ENCODE measurements at regions not wholly inside any gene's neighbourhood (a gene's known extent, or its start where the extent isn't known, plus 50 kb on each side); places are given as distances from the start of the nearest gene placed in this dataset.

- H3K9me2 ChIP-seq (replicated peaks; ENCODE audit: control insufficient read depth, low read length): no peaks in the 10 kb centered on the region
- no peaks in the 10 kb centered on the region for H4K20me1 ChIP-seq (ENCODE audit: control insufficient read depth, insufficient read depth, low read depth, low read length)
- H3K4me3 ChIP-seq (ENCODE audit: low read length): no peak overlapping the region
- H3K4me2 ChIP-seq (ENCODE audit: low read length): no peak overlapping the region
- H3K27ac ChIP-seq (ENCODE audit: low read depth, low read length): no peak overlapping the region
- no peaks in the 10 kb centered on the region for H3K36me3 ChIP-seq (ENCODE audit: control insufficient read depth, low read length)
- no peaks in the 10 kb centered on the region for H3F3A ChIP-seq (ENCODE audit: control insufficient read depth, insufficient read depth)
- H3K79me2 ChIP-seq (ENCODE audit: control insufficient read depth, low read length): no peaks in the 10 kb centered on the region
- no peaks in the 10 kb centered on the region for H3K4me1 ChIP-seq (ENCODE audit: control insufficient read depth, low read length)
- TF ChIP-seq, protein P1, sequence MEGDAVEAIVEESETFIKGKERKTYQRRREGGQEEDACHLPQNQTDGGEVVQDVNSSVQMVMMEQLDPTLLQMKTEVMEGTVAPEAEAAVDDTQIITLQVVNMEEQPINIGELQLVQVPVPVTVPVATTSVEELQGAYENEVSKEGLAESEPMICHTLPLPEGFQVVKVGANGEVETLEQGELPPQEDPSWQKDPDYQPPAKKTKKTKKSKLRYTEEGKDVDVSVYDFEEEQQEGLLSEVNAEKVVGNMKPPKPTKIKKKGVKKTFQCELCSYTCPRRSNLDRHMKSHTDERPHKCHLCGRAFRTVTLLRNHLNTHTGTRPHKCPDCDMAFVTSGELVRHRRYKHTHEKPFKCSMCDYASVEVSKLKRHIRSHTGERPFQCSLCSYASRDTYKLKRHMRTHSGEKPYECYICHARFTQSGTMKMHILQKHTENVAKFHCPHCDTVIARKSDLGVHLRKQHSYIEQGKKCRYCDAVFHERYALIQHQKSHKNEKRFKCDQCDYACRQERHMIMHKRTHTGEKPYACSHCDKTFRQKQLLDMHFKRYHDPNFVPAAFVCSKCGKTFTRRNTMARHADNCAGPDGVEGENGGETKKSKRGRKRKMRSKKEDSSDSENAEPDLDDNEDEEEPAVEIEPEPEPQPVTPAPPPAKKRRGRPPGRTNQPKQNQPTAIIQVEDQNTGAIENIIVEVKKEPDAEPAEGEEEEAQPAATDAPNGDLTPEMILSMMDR (IDR thresholded peaks at IDR 0.05; ENCODE audit: low read depth, low read length, poor library complexity, severe bottlenecking): no peak
- no peak for TF ChIP-seq EZH2phosphoT487 (IDR thresholded peaks at IDR 0.05; ENCODE audit: borderline replicate concordance, low read length)
- H3K9me3 ChIP-seq (ENCODE audit: control insufficient read depth, insufficient read depth, low read length): no peaks in the 10 kb centered on the region
- H3K27me3 ChIP-seq (ENCODE audit: control insufficient read depth, low read length): no peaks in the 10 kb centered on the region
Measured at GRCh38 chrX:125405339-125405738, 85.7 kb downstream of the TEX13C start.

GRCh38 chrX:125407314-125407713, 87.6 kb downstream of the TEX13C start:
- H3K79me2 ChIP-seq (ENCODE audit: control insufficient read depth, low read length): no peaks in the 10 kb centered on the region
- H3K4me3 ChIP-seq (ENCODE audit: low read length): no peak overlapping the region
- H3K9me3 ChIP-seq (ENCODE audit: control insufficient read depth, insufficient read depth, low read length): no peaks in the 10 kb centered on the region
- no peaks in the 10 kb centered on the region for H3K9me2 ChIP-seq (replicated peaks; ENCODE audit: control insufficient read depth, low read length)
- no peak overlapping the region for H3K4me2 ChIP-seq (ENCODE audit: low read length)
- H3K27ac ChIP-seq (ENCODE audit: low read depth, low read length): no peak overlapping the region
- H4K20me1 ChIP-seq (ENCODE audit: control insufficient read depth, insufficient read depth, low read depth, low read length): no peaks in the 10 kb centered on the region
- no peaks in the 10 kb centered on the region for H3K27me3 ChIP-seq (ENCODE audit: control insufficient read depth, low read length)
- H3K4me1 ChIP-seq (ENCODE audit: control insufficient read depth, low read length): no peaks in the 10 kb centered on the region
- TF ChIP-seq EZH2phosphoT487 (IDR thresholded peaks at IDR 0.05; ENCODE audit: borderline replicate concordance, low read length): no peak
- TF ChIP-seq, protein P1 (IDR thresholded peaks at IDR 0.05; ENCODE audit: low read depth, low read length, poor library complexity, severe bottlenecking): no peak
- no peaks in the 10 kb centered on the region for H3F3A ChIP-seq (ENCODE audit: control insufficient read depth, insufficient read depth)
- no peaks in the 10 kb centered on the region for H3K36me3 ChIP-seq (ENCODE audit: control insufficient read depth, low read length)

DNA sequence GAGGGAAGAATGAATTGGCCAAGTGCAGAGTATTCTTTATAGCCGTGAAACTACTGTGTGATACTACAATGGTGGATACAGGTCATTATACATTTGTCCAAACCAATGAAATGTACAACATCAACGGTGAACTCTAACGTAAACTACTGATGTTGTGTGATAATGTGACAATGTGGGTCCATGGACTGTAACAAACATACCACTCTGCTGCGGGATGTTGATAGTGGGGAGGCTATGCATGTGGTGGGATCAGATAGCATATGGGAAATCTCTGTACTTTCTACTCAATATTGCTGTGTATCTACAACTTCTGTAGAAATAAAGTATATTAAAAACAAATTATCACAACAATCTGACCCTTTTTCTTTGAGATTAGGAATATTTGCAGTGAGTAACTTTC, 101.1 kb downstream of the TEX13C start:
- no peaks in the 10 kb centered on the region for H3K79me2 ChIP-seq (ENCODE audit: control insufficient read depth, low read length)
- H3K4me2 ChIP-seq (ENCODE audit: low read length): no peak overlapping the region
- no peak for TF ChIP-seq EZH2phosphoT487 (IDR thresholded peaks at IDR 0.05; ENCODE audit: borderline replicate concordance, low read length)
- TF ChIP-seq, protein P1 (IDR thresholded peaks at IDR 0.05; ENCODE audit: low read depth, low read length, poor library complexity, severe bottlenecking): no peak
- no peaks in the 10 kb centered on the region for H3K9me2 ChIP-seq (replicated peaks; ENCODE audit: control insufficient read depth, low read length)
- no peak overlapping the region for H3K4me3 ChIP-seq (ENCODE audit: low read length)
- H3K27me3 ChIP-seq (ENCODE audit: control insufficient read depth, low read length): no peaks in the 10 kb centered on the region
- H3F3A ChIP-seq (ENCODE audit: control insufficient read depth, insufficient read depth): no peaks in the 10 kb centered on the region
- H3K4me1 ChIP-seq (ENCODE audit: control insufficient read depth, low read length): no peaks in the 10 kb centered on the region
- no peaks in the 10 kb centered on the region for H3K9me3 ChIP-seq (ENCODE audit: control insufficient read depth, insufficient read depth, low read length)
- H4K20me1 ChIP-seq (ENCODE audit: control insufficient read depth, insufficient read depth, low read depth, low read length): no peaks in the 10 kb centered on the region
- H3K36me3 ChIP-seq (ENCODE audit: control insufficient read depth, low read length): no peaks in the 10 kb centered on the region
- no peak overlapping the region for H3K27ac ChIP-seq (ENCODE audit: low read depth, low read length)

GRCh38 chrX:125422986-125423385, 103.3 kb downstream of the TEX13C start:
- no peaks in the 10 kb centered on the region for H3K79me2 ChIP-seq (ENCODE audit: control insufficient read depth, low read length)
- no peak overlapping the region for H3K27ac ChIP-seq (ENCODE audit: low read depth, low read length)
- H3K4me1 ChIP-seq (ENCODE audit: control insufficient read depth, low read length): no peaks in the 10 kb centered on the region
- no peaks in the 10 kb centered on the region for H3K27me3 ChIP-seq (ENCODE audit: control insufficient read depth, low read length)
- H3F3A ChIP-seq (ENCODE audit: control insufficient read depth, insufficient read depth): no peaks in the 10 kb centered on the region
- TF ChIP-seq, protein P1 (IDR thresholded peaks at IDR 0.05; ENCODE audit: low read depth, low read length, poor library complexity, severe bottlenecking): no peak
- TF ChIP-seq EZH2phosphoT487 (IDR thresholded peaks at IDR 0.05; ENCODE audit: borderline replicate concordance, low read length): no peak
- H3K4me2 ChIP-seq (ENCODE audit: low read length): no peak overlapping the region
- no peak overlapping the region for H3K4me3 ChIP-seq (ENCODE audit: low read length)
- no peaks in the 10 kb centered on the region for H3K9me3 ChIP-seq (ENCODE audit: control insufficient read depth, insufficient read depth, low read length)
- H3K36me3 ChIP-seq (ENCODE audit: control insufficient read depth, low read length): no peaks in the 10 kb centered on the region
- no peaks in the 10 kb centered on the region for H4K20me1 ChIP-seq (ENCODE audit: control insufficient read depth, insufficient read depth, low read depth, low read length)
- no peaks in the 10 kb centered on the region for H3K9me2 ChIP-seq (replicated peaks; ENCODE audit: control insufficient read depth, low read length)
